ENCODE measurements at regions not wholly inside any gene's neighbourhood (a gene's known extent, or its start where the extent isn't known, plus 50 kb on each side); places are given as distances from the start of the nearest gene placed in this dataset.

DNA sequence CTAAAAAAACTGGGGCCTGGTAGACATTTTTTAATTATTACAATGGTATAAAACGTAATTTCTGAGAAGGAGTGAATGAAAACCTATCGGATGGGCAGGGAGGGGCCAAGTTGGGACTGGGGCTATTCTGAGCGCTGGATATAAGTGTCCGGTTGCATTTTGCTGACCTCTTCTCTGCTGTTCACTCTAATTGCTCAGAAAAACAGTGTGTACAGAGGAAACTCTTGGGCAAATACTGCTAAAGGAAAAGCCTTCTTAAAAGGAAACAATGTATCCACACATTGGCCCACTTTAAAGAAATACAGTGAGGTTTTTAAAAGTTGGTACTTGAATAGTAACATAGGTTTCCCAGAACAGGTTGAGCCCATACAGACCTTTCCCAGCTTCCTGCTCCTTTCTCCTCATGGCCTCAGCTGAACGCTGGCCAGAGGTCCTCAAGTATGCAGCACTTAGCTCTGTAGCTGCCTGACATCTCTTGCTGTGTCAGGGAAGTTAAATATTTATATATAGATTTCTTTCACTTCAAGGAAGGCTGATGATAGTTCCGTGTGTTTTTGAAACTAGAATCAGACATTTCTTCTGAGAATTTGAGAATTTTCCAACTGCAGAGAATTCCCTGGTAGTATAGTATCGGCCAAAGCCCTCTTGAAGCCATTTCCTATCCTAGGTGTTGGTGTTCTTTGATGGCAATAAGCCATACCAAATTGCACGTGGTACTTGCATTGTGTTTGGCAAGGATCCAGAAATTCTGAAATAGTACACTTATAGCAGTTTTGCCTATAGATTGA lies 97.1 kb upstream of the SLC4A4 start:
- TF ChIP-seq, protein P1, sequence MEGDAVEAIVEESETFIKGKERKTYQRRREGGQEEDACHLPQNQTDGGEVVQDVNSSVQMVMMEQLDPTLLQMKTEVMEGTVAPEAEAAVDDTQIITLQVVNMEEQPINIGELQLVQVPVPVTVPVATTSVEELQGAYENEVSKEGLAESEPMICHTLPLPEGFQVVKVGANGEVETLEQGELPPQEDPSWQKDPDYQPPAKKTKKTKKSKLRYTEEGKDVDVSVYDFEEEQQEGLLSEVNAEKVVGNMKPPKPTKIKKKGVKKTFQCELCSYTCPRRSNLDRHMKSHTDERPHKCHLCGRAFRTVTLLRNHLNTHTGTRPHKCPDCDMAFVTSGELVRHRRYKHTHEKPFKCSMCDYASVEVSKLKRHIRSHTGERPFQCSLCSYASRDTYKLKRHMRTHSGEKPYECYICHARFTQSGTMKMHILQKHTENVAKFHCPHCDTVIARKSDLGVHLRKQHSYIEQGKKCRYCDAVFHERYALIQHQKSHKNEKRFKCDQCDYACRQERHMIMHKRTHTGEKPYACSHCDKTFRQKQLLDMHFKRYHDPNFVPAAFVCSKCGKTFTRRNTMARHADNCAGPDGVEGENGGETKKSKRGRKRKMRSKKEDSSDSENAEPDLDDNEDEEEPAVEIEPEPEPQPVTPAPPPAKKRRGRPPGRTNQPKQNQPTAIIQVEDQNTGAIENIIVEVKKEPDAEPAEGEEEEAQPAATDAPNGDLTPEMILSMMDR (IDR thresholded peaks at IDR 0.05; ENCODE audit: control extremely low read depth in 1 of 3, insufficient read depth in 1 of 3, low read depth in 1 of 3, low read length in 3 of 3), result no peak
- TF ChIP-seq PHF8 (conservative IDR thresholded peaks at IDR 0.05; ENCODE audit: low read depth, low read length), result no peak
- TF ChIP-seq EP300 (IDR thresholded peaks at IDR 0.05; ENCODE audit: borderline replicate concordance in 1 of 2, low read depth in 2 of 2, low read length in 2 of 2), result no peak
- no peak for TF ChIP-seq RBBP5 (IDR thresholded peaks at IDR 0.05; ENCODE audit: borderline replicate concordance, low read depth, low read length)
- TF ChIP-seq, protein P2, sequence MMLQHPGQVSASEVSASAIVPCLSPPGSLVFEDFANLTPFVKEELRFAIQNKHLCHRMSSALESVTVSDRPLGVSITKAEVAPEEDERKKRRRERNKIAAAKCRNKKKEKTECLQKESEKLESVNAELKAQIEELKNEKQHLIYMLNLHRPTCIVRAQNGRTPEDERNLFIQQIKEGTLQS (IDR thresholded peaks at IDR 0.05; ENCODE audit: insufficient read depth, low read depth, low read length), result no peak
- no peak for TF ChIP-seq POLR2A (IDR thresholded peaks at IDR 0.05; ENCODE audit: control extremely low read depth in 1 of 2, low read depth in 2 of 2, low read length in 2 of 2)
- no peak for TF ChIP-seq JUND (IDR thresholded peaks at IDR 0.05; ENCODE audit: low read length)
- TF ChIP-seq HDAC2 (IDR thresholded peaks at IDR 0.05; ENCODE audit: borderline replicate concordance in 1 of 2, low read depth in 2 of 2, low read length in 2 of 2), result no peak
- TF ChIP-seq, protein P3, sequence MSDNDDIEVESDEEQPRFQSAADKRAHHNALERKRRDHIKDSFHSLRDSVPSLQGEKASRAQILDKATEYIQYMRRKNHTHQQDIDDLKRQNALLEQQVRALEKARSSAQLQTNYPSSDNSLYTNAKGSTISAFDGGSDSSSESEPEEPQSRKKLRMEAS (IDR thresholded peaks at IDR 0.05), result no peak
- no peak for TF ChIP-seq SUZ12 (IDR thresholded peaks at IDR 0.05; ENCODE audit: low read length)
- TF ChIP-seq POLR2AphosphoS5 (IDR thresholded peaks at IDR 0.05; ENCODE audit: low read depth, low read length), result no peak
